SH-SY5Y (cell line): ENCODE measurements at regions not wholly inside any gene's neighbourhood (a gene's known extent, or its start where the extent isn't known, plus 50 kb on each side); places are given as distances from the start of the nearest gene placed in this dataset.

ENCODE experiments used
- GATA2 ChIP-seq: IDR thresholded peaks from 2 replicates; pipeline ENCODE4 v1.6.1; 2011; ENCODE audit warnings: mild to moderate bottlenecking, low read depth, low read length
- GATA3 ChIP-seq: IDR thresholded peaks from 2 replicates; pipeline ENCODE4 v1.6.1; 2011; ENCODE audit warnings: low read depth, mild to moderate bottlenecking, low read length, moderate library complexity

DNA sequence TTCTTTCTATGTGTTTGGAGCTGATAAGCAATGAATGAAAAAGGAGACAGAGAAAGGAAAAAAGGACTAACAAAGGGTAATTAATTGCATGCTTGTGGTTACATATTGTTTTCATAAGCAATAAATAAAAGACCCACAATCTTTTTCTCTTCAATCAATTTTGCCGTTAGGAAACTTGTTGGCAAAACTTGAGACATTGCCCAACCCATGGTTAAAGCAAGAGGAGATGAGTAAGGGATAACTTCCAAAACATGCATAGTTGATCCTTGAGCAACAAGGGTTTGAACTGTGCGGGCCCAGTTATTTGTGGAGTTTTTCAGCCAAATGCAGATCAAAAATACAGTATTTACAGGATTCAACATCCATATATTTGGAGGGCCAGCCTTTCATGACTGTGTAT, 572.4 kb downstream of the AMY1C start:
- TF ChIP-seq GATA2 (no peak), GATA3 (no peak)

- TF ChIP-seq GATA2 = no peak
- TF ChIP-seq GATA3 = no peak
Measured at GRCh38 chr1:104329278-104329677, 579.6 kb downstream of the AMY1C start.

DNA sequence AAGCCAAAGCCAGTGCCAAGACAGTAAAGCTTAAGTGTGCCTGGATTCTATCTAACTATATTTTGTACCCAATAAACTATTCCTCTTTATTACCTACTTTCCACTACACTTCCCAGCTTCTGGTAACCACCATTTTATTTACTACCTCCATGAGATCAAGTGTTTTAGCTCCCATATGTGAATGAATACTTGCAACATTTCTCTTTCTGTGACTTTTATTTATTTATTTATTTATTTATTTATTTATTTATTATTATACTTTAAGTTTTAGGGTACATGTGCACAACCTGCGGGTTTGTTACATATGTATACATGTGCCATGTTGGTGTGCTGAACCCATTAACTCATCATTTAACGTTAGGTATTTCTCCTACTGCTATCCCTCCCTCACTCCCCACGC, 582.1 kb downstream of the AMY1C start:
- TF ChIP-seq GATA2 = no peak
- TF ChIP-seq GATA3 = no peak

- no peak for TF ChIP-seq GATA2
- no peak for TF ChIP-seq GATA3
Measured at GRCh38 chr1:104341944-104342343, 592.2 kb downstream of the AMY1C start.

DNA sequence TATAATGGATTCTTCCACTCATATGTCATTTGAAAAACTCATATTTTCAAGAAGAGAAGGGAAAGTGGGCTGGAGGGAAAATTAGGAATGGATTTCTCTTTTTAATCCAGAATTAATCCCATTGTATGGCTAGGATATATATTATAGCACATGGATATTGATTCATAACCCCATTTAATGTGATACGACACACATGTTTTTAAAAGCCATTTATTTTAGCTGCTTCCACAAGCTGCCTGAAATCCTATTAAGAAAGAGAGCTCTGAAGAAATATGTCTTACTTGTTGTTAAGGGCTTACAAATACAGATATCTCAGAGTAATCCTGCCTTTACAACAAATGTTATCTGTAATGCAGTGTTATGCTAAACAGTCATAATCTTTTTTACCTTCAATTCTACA, 598.6 kb downstream of the AMY1C start:
- TF ChIP-seq GATA3 (no peak), GATA2 (no peak)

- TF ChIP-seq GATA2 (no peak), GATA3 (no peak)
Measured at GRCh38 chr1:104353580-104353979, 603.9 kb downstream of the AMY1C start.

- TF ChIP-seq GATA3 = no peak
- TF ChIP-seq GATA2 = no peak
Measured at GRCh38 chr1:104358086-104358485, 608.4 kb downstream of the AMY1C start.

DNA sequence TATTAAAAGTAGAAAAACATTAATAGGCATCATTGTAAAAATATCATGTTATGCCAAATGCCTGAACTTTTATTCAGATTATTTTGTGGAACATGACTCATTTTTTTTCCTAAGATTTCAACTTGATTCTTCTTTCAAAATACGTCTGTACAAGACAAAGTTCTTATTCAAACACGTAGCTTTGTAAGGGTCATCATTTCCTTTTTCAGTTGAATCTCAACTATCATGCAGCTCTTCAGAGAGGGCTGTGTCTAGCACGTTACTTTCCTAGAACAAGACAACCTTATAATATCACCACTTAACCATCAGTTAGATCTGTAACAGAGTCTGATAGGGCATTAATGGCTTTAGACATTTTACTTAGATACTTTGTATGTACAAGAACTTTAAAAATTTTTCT, 608.9 kb downstream of the AMY1C start:
- no peak for TF ChIP-seq GATA3
- TF ChIP-seq GATA2 = no peak

DNA sequence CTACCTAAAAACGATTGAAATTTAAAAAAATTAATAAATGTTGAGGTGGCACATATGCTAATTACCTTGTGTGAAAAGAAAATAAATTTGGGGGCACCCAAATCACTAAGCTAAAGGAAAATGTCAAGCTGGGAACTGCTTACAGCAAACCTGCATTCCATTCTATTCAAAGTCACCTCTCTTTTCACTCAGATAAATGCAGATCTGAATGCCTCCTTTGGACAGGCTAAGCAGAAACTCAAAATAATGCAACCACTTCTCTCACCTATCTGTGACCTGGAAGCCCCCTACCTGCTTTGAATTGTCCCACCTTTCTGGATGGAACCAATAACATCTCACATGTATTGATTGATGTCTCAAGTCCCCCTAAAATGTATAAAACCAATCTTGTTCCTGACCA, 628.7 kb downstream of the AMY1C start:
- TF ChIP-seq GATA2 (no peak), GATA3 (no peak)

GRCh38 chr1:104380003-104380402, 630.3 kb downstream of the AMY1C start:
- TF ChIP-seq GATA2 = no peak
- no peak for TF ChIP-seq GATA3

GRCh38 chr1:104387716-104388508, 638.2 kb downstream of the AMY1C start:
- TF ChIP-seq GATA3 (no peak), GATA2 (no peak)

DNA sequence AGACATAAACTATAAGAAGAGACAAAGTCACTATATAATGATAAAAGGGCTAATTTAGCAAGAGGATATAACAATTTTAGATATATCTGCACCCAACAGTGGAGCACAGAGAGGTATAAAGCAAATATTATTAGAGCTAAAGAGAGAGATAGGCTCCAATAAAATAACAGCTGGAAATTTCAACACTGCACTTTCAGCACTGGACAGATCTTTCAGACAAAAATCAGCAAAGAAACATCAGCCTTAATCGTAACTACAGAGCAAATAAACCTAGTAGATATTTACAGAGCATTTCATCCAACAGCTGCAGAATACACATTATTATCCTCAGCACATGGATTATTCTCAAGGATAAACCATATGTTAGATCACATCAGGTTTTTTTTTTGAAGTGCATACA, 642.9 kb downstream of the AMY1C start:
- TF ChIP-seq GATA3 (no peak), GATA2 (no peak)

DNA sequence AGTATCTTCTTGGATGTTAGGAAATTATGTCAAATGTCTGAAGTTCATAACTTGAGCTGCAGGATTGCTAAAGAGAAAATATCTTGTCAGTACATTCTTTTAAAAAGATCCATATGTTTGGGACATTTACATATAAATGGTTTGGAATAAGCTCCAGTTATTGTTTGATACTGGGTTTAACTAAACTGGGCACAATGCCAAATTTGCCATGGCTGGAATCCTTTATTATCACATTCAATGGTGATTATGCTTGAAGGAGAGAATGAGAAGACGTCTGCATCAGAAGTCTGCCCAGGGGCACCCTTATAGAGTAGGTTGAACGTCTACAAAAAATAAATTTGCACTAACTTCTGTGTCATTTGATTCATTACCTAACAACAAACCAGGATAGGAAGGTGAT, 652.5 kb downstream of the AMY1C start:
- no peak for TF ChIP-seq GATA2
- no peak for TF ChIP-seq GATA3

GRCh38 chr1:104403883-104404282, 654.2 kb downstream of the AMY1C start:
- TF ChIP-seq GATA2 = no peak
- TF ChIP-seq GATA3 = no peak

GRCh38 chr1:104406728-104407127, 657.0 kb downstream of the AMY1C start:
- TF ChIP-seq GATA3 (no peak), GATA2 (no peak)

- TF ChIP-seq GATA3 = no peak
- no peak for TF ChIP-seq GATA2
Measured at GRCh38 chr1:104408268-104408667, 658.6 kb downstream of the AMY1C start.
